Retinal pigment epithelial cell (primary cell): ENCODE measurements at regions not wholly inside any gene's neighbourhood (a gene's known extent, or its start where the extent isn't known, plus 50 kb on each side); places are given as distances from the start of the nearest gene placed in this dataset.

Source experiments
- DNase-seq: peaks from one replicate; pipeline ENCODE4 v3.0.0-alpha.2; 2010; ENCODE audit warnings: low read depth
- H3K4me3 ChIP-seq: 2 replicates; pipeline ENCODE4 v1.5.1; 2011; ENCODE audit warnings: mild to moderate bottlenecking, low read length, control low read depth, moderate library complexity
- TF ChIP-seq, protein P1 (sequence below): conservative IDR thresholded peaks from 2 replicates; pipeline ENCODE4 v1.5.1; 2011; ENCODE audit warnings: low read depth, low read length, control low read depth, inconsistent platforms

GRCh38 chr10:44704616-44705015, 206.5 kb upstream of the TMEM72 start:
- TF ChIP-seq, protein P1, sequence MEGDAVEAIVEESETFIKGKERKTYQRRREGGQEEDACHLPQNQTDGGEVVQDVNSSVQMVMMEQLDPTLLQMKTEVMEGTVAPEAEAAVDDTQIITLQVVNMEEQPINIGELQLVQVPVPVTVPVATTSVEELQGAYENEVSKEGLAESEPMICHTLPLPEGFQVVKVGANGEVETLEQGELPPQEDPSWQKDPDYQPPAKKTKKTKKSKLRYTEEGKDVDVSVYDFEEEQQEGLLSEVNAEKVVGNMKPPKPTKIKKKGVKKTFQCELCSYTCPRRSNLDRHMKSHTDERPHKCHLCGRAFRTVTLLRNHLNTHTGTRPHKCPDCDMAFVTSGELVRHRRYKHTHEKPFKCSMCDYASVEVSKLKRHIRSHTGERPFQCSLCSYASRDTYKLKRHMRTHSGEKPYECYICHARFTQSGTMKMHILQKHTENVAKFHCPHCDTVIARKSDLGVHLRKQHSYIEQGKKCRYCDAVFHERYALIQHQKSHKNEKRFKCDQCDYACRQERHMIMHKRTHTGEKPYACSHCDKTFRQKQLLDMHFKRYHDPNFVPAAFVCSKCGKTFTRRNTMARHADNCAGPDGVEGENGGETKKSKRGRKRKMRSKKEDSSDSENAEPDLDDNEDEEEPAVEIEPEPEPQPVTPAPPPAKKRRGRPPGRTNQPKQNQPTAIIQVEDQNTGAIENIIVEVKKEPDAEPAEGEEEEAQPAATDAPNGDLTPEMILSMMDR: no peak
- H3K4me3 ChIP-seq: no peak overlapping the region
- DNase-seq: no peak

- H3K4me3 ChIP-seq: no peak overlapping the region
- TF ChIP-seq, protein P1: no peak
- peak; percentile 88 for DNase-seq
Measured at GRCh38 chr10:44706745-44707144, 204.4 kb upstream of the TMEM72 start.

- no peak overlapping the region for H3K4me3 ChIP-seq
- TF ChIP-seq, protein P1: no peak
- DNase-seq: no peak
Measured at GRCh38 chr10:44713307-44713706, 197.8 kb upstream of the TMEM72 start.

- TF ChIP-seq, protein P1: no peak
- H3K4me3 ChIP-seq: no peak overlapping the region
- no peak for DNase-seq
Measured at GRCh38 chr10:44714451-44714850, 196.7 kb upstream of the TMEM72 start.

DNA sequence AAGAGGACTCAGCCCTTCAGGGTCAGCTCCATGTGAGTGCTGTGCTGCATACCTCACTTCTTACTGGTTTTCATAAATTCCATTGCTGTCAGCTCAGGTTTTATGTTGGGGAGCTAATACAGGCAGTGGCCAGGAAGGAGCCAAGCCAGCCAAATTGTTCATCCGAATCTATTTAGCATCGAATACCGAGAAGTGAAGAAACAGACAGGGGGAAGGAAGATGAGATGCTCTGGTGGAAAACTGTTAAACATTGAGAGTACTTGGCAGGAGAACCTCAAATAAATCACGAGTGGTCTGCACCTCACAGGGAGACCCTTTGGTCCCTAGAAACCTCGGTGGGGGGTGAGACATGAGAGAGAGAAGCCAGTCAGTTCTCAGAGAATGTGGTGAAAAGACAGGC, 196.0 kb upstream of the TMEM72 start:
- no peak for DNase-seq
- H3K4me3 ChIP-seq: no peak overlapping the region
- TF ChIP-seq, protein P1: no peak

GRCh38 chr10:44716470-44717015, 194.6 kb upstream of the TMEM72 start:
- H3K4me3 ChIP-seq: no peak overlapping the region
- DNase-seq: no peak
- TF ChIP-seq, protein P1: no peak

DNA sequence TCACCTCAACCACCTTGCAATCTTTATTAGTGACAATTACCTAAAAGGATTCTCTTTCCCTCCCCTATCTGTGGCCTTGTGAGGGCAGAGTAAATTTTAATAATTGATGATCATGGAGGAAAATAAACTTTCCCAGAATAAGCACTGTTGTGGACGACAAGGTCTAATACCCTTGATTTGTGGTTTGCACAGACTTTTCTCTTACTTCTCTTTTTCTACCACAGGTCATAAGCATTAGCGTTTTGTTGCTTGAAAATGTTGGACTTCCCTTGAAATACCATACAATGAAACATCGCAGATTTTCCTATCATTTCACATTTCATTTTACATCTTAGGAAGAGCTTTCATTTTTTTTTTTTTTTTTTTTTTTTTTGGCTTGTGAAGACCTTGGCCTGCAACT, 188.1 kb upstream of the TMEM72 start:
- H3K4me3 ChIP-seq: no peak overlapping the region
- TF ChIP-seq, protein P1: no peak

More for the DNA sequence above, 188.1 kb upstream of the TMEM72 start:
- no peak for DNase-seq
